Endothelial cell of umbilical vein (primary cell): ENCODE measurements at regions not wholly inside any gene's neighbourhood (a gene's known extent, or its start where the extent isn't known, plus 50 kb on each side); places are given as distances from the start of the nearest gene placed in this dataset.

Experiments
- CTCF ChIP-seq, 2 donors: IDR thresholded peaks; 1 replicate in 1 of 2; 2 replicates in 1 of 2; pipeline ENCODE4 v1.5.1; 2011; ENCODE audit warnings: low read length in 2 of 2, mild to moderate bottlenecking in 2 of 2, moderate library complexity in 2 of 2, control low read depth in 1 of 2, inconsistent platforms in 1 of 2, low read depth in 1 of 2; ENCODE audit not compliant: insufficient read depth in 1 of 2; ENCODE audit errors: extremely low read depth in 1 of 2
- EZH2 ChIP-seq: IDR thresholded peaks from 2 replicates; pipeline ENCODE4 v1.6.1; 2012; ENCODE audit warnings: borderline replicate concordance, low read depth, mild to moderate bottlenecking, moderate library complexity, low read length, inconsistent platforms; ENCODE audit not compliant: severe bottlenecking
- JUN ChIP-seq: IDR thresholded peaks from 2 replicates; pipeline ENCODE4 v1.6.1; 2011; ENCODE audit warnings: borderline replicate concordance, low read depth; ENCODE audit not compliant: insufficient read length, insufficient read depth
- POLR2A ChIP-seq: IDR thresholded peaks from 2 replicates; pipeline ENCODE4 v1.6.1; 2012; ENCODE audit warnings: low read depth, mild to moderate bottlenecking, control low read depth, low read length
- POLR2AphosphoS5 ChIP-seq: IDR thresholded peaks from 2 replicates; pipeline ENCODE4 v1.6.1; 2012; ENCODE audit warnings: low read depth, mild to moderate bottlenecking, control low read depth, low read length, moderate library complexity; ENCODE audit not compliant: insufficient read depth

- TF ChIP-seq JUN (no peak), CTCF (IDR thresholded peaks at IDR 0.05; ENCODE audit: extremely low read depth in 1 of 2, insufficient read depth in 1 of 2, low read depth in 1 of 2, low read length in 2 of 2) (no peak), POLR2A (no peak), EZH2 (no peak), POLR2AphosphoS5 (no peak)
Measured at GRCh38 chr14:76941544-76941943, 87.0 kb downstream of the IRF2BPL start.
